HG02938 (cell line): ENCODE measurements at regions not wholly inside any gene's neighbourhood (a gene's known extent, or its start where the extent isn't known, plus 50 kb on each side); places are given as distances from the start of the nearest gene placed in this dataset.
"Not testable (repeated sequence)": the region's sequence is repeated elsewhere in the genome, so short reads cannot be mapped to it uniquely, and the experiment has no call there.

Experiments
- ATAC-seq: cut with Tn5 transposase; IDR thresholded peaks from one replicate; pipeline ENCODE4 v1.9.1; 2021; ENCODE audit warnings: mild to moderate bottlenecking, moderate library complexity; ENCODE audit not compliant: unreplicated experiment

DNA sequence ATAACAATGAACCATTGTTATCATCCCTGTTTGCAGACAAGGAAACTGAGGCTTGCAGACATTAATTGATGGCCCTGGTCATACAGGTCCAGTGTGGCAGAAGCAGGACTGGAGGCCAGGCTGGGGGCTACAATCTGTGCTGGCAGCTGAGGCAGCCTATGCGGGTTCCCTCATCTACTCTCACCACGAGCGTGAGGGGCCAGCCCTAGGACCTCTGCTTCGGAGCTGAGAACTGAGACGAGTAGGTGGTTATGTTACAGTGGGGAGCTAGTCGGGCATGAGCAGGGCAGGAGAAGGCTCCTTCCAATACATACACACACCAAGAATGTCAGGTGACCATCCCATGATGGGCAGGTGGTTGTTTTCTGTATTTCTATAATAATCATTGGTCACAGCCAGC is 82.2 kb upstream of the ASB18 start:
- no peak for ATAC-seq

DNA sequence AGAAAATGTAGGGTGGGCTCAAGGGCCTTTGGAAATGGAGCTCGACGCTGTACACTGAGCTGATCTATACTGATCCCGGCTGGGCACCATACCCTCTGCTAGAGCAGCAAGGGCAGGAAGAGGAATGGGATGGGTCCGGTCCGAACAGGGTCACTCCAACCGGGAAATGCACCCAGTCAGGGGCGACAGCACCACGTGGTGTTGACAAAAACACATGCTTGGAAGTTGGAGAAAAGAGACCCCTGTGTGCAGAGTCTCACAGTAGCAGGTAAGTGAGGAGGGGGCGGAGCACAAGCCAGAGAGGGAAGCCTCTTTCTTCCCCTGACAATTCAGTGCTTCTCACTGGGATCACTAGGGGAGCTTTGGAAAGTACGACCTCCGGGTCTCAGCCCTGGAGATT is 84.1 kb upstream of the ASB18 start:
- ATAC-seq: no peak

DNA sequence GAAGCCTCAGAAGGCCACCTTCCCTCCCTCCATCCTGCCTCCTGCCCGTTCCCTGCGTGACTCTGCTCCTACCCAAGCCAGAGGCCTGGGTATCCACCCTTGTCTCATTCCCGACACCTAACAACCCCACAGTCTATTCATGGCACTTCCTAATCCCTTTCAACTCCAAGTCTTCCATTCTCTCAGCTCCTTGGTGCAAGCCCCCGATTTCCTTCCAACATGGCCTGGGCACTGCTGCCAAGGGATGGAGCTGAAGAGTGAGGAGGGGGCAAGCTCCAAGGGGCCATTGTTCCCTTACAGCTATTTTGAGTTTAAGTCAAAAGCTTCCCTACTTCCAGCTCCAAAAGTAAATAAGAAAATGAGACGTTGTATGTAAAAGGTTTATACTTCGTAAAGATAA is 84.8 kb upstream of the ASB18 start:
- no peak for ATAC-seq

DNA sequence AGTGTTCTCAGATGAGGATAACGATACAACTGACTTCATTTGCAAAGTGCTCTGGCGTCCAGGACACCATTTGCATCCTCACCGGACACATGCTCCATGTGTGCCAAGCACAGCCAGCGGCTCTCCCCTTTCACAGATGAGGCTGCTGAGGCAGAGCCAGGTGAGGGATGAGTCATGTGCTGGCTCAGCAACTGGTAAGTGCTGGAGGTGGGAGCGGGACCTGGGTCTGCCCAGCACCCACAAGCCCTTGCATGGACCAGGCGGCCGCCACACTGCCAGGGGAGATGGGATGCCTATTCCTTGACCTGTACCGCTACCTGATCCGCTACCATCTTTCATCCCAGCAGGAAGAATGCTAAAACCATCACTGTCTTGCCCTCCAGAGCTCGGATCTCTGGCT is 86.2 kb upstream of the ASB18 start:
- no peak for ATAC-seq

DNA sequence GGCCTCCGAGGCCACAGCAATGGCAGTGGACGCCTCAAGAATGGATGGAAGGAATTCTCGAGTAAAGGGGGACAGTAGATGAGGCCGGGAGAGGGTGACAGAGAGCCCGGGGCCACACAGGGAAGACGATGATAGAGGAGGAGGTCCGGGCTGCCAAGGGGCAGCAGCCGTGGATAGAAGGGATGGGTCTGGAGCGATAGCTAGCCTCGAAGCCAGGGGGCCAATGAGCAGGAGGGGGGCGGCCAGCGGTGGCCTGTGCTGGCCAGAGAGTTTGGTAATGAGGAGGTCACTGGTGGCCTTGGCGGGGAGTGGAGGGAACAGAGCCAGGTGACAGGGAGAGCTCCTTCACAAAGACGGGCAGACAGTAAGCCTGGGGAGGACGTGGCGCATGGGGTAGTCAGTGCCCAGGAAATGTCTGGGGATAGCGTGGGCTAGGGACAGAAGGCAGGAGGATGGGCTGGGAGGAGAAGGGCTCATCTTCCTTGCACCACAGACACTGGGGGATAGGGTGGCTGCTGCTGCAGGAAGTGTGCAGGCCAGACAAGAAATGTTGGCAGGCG is 87.8 kb upstream of the ASB18 start:
- ATAC-seq: no peak

DNA sequence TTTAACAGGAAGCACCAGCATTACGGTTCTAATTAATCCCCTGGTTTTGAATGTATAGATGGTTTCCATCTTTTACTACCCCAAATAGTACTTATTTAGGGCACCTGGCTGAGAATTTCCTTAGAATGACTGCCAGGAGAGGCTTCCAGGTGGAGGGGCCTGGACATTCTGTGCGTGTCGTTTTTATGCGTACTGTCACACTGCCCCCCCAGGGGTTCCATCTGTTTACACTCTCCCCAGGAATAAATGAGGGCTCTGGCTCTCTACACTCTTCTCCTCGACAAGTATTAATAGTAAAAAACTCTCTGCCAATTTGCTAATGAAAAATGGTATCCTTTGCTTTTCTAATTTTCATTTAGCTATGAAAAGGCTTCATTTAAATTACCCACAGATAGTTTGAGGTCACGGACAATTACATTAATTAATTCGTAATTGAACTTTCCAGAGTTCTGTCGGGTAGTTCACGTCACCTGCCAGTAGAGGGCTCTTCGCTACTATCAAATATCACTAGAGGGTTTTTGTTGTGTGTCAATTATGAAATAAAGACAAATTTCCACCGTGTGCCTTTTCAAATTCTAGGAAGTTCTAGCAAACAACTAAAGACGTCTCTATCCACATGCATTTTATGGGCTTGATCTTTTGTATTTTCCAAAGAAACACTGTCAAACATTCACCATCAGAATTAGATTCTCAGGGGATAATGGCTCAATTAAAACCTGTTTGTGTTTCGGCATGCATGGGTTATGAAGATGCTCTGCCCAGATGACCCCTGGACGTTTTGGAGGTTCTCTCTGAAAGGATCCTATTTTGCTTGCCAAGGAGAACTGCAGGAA is 88.8 kb upstream of the ASB18 start:
- ATAC-seq: no peak

DNA sequence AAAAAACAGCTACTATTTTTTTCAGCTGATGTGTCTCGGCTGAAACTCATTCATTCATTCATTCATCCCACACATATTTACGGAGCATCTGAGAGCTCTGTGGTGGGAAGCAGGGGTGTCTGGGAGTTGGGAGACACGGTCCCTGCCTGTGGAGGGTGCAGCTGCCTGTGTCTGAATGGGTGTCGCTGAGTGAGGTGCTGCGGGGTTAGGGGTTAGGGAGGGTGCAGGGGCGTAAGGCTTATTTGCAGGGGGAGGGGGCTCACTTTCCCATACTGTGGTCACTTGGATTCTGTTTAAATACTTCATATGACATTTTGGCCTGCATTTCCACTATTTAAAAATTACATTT is 89.4 kb upstream of the ASB18 start:
- no peak for ATAC-seq

DNA sequence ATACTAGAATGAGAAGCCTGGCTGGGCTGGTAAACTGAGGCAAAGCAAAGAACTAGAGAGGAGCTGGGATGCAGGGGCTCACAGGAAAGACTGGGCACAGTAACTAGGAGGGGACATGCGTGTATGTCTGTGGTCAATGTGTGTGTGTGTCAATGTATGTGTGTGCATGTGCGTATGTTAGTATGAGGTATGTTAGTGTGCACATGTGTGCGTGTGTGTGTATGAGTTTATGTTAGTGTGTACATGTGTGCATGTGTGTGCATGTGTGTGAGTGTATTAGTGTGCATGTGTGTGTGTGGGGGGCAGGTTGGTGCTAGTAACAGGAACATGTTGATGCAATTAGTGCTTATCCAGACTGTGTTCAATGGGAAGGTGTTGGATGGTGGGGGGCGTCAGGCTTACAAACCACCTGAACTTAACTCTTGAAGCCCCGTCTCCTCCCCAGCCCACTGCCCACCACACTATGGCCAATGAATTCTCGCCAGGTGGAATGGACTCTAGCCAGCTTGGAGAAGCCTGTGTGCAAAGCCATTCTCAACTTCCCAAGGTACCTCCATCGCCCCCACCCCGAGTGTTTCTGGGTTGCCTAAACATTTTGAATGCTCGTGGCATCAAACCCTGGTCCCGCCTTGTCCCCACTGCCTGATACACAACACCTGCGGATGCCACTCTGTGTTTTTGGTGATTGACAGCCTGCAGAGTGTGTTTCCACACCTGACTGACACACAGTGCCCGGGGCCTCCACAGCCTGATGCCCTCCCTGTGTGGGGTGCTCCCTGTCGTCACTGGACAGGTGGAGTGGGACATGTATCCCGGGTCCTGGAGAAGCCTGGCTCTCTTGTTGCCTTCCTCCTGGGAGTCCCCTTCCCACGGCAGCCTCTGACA is 90.1 kb upstream of the ASB18 start:
- no peak for ATAC-seq

DNA sequence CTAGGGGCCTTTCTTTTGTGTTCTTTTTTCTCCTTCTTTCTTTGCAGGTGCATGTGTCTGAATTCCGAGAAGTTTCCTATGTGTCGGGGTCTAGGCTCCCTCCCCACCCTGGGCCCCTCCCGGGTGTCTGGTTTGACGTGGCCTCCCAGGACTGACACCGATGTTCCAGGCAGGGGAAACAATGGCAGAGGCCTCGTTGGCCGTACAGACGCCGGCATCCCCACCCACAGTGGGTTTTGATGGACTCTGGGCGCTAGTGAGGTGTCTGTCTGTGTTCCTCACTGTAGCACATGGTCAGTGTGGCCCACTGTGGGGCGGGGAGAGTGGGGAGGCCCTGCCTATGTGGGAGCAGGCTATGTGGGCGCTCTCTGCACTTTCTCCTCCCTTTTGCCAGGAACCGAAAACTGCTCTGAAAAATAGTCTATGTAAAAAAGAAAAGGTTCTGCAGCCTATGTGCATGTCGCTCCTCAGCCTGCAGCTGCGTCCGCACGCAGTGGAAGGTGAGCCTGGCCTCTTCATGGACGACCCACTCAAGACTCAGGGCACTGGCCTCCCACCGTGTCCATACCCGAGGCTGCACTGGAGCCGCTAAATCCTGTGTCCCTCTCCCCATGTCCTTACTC is 90.9 kb upstream of the ASB18 start:
- ATAC-seq: no peak

DNA sequence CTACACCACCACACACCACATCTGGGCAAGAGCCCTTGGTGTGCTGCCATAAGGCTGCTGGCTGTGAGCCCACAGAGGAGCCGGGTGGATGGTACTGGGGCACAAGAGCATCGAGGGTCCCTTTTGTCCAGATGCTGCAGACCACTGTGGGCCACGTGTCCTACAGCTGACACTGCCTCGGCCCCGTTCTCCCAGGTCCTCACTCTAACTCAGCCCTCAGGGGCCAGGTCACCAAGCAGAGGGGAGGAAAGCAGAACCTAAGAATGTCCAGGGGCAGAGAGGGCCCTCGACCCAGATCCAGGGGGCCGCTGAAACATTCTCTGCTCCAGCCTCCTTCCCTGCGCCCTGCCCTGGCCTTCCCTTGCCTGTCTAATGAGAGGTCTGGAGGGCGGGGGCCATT is 91.7 kb upstream of the ASB18 start:
- no peak for ATAC-seq

DNA sequence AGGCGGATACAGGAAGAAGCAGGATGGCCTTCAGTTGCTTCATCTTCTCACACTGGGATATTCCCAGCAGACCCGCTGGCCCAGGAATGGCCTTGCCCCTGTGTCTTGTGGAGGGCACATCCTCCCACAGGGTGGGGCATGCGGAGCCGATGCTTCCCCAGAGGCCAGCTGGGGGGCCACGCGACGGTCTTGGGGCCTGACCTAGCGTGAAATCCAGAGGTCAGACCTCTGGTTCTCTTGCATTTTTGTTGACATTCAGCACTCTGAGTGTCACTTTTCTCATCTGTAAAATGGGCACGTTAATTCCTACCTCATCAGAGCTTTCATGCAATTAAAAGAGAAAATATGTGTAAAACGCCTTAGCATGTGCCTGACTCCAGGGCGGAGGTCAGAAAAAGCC is 92.1 kb upstream of the ASB18 start:
- ATAC-seq: not testable (repeated sequence)

DNA sequence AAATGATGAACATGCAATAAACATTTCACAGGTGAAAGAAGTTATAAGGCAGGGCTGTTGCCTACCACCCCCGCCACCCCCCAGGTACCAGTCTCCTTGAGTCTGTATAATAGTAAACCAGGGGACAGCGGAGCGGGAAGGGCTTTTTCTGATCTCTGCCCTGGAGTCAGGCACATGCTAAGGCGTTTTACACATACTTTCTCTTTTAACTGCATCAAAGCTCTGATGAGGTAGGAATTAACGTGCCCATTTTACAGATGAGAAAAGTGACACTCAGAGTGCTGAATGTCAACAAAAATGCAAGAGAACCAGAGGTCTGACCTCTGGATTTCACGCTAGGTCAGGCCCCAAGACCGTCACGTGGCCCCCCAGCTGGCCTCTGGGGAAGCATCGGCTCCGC is 94.3 kb upstream of the ASB18 start:
- ATAC-seq: not testable (repeated sequence)

DNA sequence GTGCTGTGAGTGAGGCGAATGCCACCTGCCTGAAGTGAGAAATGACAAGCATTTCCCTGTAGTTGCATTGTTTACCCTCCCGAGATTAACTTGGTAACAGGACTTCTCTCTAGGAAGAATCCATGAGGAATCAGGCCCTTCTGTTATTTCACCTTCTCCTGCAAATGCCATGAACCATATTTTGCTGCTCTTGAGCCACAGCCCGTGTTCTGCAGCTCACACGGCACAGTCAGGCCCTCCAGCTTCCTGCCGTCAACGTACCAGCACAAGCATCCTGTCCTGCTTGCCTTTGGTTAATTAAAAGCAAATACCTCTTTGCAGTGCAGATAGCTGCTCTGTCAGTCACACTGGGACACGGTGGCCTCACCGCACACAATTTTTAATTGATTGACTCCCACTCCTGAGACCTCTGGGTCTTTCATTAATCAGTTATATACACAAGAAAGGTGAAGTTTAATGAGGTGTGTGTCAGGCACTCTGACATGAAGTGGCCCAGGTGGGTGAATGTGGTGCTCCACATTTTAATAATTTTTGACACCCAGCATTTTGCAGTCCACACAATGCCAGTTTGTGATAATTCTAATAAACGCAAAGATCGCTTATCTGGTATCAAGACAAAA is 95.3 kb upstream of the ASB18 start:
- ATAC-seq: no peak

DNA sequence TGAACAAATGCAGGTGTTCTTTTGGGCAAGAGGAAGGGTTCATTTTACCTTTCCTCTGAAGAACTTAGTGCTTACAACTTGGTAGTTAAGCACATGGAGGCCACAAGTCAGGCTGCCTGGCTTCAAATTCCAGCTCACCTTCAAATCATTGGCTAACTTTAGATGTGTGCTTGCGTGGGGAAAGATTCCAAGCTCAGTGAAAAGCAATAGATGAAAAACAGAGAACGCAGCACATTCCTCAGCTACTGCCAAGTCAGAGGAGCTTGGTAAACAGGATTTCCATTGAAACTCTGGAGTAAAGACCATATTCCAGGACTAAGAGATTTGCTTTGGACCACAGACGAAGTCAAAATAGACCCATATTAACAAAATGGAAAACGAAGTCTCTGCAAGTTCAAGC is 96.3 kb upstream of the ASB18 start:
- no peak for ATAC-seq

DNA sequence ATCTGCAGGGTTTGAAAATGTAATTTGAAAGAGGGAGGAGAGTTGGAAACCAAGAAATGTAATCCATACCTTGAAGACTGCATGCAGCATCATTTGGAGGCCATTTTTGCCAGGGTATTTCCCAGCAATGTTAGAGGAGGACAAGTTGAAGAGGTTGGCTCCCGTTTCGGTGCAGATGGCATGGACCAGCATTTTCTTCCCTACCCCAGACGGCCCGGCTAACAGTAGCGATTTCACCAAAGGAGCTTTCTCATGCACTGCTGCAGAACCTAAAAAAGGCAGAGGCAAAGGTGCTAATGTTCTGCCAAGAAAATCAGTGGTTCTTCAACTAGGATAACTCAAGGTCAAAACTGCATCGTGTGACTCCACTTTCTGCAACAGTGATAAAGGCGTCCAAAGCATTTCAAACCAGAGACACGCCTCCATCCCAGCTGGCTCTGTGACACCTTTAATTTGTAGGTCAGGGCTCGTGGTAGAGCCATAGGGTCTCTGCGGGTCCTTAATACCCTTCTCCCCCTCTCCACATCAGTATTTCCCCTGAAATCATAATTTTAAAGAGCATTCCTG is 99.6 kb upstream of the ASB18 start:
- ATAC-seq: no peak

DNA sequence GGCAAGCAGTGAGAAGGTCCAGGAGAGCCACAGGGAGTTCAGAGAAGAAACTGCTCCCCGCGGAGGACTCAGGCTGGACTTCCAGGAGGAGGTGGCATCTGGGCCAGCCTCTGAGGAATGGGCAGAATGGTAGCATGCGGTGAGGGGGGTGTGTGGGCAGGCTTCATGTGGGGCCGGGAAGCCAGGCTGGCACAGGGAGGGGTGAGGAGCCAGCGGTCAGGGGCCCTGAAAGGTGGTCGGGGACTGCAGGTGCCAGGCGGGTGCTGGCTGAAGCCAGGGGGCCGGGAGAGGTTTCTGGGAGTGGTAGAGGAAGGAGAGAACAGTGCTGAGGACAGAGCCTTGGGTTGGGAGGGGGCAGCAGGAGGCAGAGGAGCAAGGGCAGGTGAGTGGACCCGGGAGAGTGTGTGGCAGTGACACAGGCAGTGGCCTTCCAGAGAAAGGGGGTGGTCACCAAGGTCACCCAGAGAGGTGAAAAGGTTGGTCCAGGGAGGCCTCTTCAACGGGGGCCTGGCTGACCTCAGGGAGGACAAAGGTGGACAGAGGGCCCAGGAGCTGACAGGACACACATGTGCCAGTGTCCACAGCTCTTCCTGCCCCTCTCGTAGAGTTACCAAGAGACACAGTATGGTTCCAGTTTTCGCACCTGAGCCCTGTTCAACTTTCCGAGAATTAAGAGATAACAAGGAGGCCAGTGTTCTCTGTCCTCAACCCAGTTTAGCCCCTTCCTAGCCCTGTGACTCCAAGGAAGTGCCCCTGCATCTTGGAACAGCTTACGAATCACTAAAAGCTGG is 101.2 kb upstream of the ASB18 start:
- ATAC-seq: no peak

DNA sequence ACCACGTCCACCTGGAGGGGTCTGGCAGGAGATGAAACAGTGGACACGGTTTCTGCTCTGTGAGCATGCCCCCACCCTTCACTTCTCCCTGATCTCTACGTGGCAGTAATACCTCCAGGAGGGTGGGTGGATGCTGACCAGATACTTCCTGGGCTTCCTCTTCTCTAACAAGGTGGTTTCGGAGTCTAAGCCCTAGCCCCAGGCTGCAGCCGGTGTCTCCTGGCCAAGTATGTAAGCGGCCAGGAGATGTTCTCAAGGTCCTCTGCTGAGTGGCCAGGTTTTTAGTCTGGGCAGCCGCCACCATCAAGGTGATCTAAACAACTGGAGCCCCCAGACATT is 101.8 kb upstream of the ASB18 start:
- ATAC-seq: no peak

DNA sequence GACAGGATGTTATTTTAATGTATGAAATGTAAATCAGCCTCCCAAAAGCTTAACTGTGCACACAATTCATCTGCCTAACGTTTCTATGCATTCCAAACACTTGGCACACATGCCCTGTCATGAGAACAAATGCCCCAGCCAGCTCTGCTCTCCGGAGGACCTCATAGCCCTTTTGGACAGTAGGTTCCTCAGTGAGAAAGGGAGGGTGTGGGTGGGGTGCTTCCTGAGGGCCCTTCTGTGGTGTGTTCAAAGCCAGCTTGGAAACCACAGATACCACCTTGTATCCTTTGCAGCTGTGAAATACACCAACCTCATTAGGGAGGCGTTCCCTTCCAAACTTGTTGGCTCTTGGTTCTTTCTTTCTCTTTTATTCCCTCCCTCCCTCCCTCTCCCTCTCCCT is 102.2 kb upstream of the ASB18 start:
- ATAC-seq: no peak

DNA sequence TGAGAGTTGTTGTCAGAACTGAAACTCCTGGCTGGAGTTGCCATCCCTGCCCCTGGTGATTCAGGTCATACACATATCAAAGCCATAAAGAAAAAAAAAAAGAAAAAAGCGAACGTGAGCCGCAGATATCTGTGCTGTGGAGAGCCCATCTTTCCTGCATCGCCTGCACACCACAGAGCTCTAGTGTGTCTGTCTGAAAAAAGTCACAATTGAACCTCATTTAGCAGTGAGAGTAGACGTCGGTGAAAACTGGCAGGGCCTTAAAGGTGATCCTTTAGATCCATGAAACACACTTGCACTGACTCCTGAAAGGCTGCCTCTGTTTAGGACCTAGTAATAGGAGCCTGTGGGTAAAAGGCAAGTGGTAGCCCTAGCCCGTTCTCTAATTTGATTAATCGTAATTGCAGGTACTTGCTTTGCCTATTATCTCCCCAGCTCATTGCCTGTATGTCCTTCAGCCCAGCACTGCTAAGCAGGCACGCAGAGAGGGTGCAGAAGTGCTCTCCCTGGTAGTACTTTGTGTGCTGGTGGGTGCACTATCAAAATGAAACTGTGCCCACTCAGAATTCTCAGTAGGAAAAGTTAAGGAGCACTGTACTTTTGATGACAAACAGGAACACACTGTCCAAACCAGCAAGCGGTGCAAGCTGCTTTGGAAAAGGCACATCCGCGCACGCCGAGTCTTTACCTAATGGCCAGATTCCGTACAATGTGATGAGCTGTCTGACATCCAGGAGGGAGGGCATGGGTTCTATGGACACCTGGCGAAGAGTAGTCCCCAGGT is 103.5 kb upstream of the ASB18 start:
- ATAC-seq: no peak
